SH-SY5Y (cell line): ENCODE measurements at regions not wholly inside any gene's neighbourhood (a gene's known extent, or its start where the extent isn't known, plus 50 kb on each side); places are given as distances from the start of the nearest gene placed in this dataset.

Experiments used
- GATA2 ChIP-seq: IDR thresholded peaks from 2 replicates; pipeline ENCODE4 v1.6.1; 2011; ENCODE audit warnings: mild to moderate bottlenecking, low read depth, low read length
- GATA3 ChIP-seq: IDR thresholded peaks from 2 replicates; pipeline ENCODE4 v1.6.1; 2011; ENCODE audit warnings: low read depth, mild to moderate bottlenecking, low read length, moderate library complexity

DNA sequence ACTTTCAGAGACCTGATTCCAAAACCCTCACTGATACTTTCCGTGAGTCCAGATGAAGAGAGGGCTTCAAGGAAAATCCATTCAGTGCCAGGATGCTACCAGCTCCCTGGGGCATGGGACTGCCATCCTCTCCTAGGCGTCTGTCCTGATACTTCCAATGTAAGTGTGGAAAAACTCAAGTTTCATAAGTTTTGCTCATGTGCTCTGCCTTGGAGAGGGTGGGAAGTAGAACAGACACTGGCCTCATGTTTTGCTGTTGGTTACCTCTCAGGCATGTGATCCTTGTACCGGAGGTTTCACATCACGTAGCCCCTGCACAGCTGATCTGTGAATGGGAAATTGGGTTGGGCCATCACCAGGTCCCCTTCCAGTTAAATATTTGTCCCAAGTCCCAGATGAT, 517.1 kb downstream of the RPS24 start:
- TF ChIP-seq GATA3 (no peak), GATA2 (no peak)
